ENCODE measurements at regions not wholly inside any gene's neighbourhood (a gene's known extent, or its start where the extent isn't known, plus 50 kb on each side); places are given as distances from the start of the nearest gene placed in this dataset.

- TF ChIP-seq CTCF (IDR thresholded peaks at IDR 0.05) (no peak), POLR2A (IDR thresholded peaks at IDR 0.05) (no peak)
Observed at GRCh38 chr7:83856094-83856493, 207.2 kb upstream of the SEMA3E start.

Data from right lobe of liver (tissue), 4 donors.